Activated CD8-positive, alpha-beta memory T cell treated with anti-CD3 and anti-CD28 coated beads for 24 hours (primary cell): ENCODE measurements at regions not wholly inside any gene's neighbourhood (a gene's known extent, or its start where the extent isn't known, plus 50 kb on each side); places are given as distances from the start of the nearest gene placed in this dataset.

Experiments used
- DNase-seq: peaks from one replicate; pipeline ENCODE4 v3.0.0-alpha.2; 2020

GRCh38 chr1:53400761-53401674, 58.2 kb upstream of the DMRTB1 start:
- peak; percentile 38 for DNase-seq

GRCh38 chr1:53401813-53402745, 57.1 kb upstream of the DMRTB1 start:
- DNase-seq: peak; percentile 42

DNA sequence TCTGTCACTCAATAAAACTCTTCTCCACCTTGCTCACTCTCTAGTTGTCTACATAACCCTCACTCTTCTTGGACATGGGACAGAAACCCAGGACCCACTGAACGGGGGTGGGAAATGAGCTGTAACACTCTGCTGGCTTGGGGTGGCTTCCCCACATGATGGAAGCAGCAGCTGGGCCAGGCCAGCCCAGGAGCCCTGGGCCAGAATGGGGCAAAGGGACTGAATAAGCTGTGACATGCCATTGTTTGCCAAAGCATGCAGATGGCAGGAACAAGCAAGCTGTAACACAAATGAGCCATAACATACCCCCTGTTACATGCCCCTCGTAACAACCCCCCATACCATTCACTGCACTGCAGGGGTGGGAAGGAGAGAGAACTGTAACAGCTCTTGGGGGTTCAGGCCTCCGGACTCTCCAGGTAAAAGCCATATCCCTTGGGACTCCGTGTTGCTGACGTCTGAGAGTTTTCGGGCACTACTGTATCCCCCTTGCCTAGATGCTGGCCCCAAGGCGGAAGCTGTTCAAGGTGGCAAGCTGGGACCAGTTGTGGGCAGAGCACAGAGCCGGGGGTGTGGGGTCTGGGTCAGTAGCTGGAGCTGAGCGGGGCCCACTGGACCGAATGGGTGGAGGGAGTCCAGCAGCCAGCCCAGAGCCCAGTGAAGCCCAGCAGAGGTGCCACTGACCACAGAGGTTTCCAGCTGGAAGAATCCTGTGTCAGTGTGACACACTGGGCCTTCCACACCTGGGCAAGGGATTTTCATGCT, 56.1 kb upstream of the DMRTB1 start:
- DNase-seq: no peak

DNA sequence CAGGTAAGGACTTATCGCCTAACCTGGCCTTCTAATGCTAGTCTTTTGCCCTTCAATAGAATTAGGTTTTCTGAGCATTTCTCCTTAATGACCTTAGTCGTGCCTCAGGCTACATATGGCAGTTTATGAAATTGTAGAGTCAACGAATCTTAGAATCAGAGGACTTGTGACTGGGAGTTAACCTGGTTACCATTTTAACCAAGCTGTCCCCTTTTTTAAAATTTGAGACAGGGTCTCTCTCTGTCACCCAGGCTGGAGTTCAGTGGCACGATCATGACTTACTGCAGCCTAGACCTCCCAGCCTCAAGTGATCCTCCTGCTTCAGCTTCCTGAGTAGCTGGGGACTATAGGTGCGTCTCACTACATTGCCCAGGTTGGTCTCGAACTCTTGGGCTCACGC, 53.5 kb upstream of the DMRTB1 start:
- no peak for DNase-seq

DNA sequence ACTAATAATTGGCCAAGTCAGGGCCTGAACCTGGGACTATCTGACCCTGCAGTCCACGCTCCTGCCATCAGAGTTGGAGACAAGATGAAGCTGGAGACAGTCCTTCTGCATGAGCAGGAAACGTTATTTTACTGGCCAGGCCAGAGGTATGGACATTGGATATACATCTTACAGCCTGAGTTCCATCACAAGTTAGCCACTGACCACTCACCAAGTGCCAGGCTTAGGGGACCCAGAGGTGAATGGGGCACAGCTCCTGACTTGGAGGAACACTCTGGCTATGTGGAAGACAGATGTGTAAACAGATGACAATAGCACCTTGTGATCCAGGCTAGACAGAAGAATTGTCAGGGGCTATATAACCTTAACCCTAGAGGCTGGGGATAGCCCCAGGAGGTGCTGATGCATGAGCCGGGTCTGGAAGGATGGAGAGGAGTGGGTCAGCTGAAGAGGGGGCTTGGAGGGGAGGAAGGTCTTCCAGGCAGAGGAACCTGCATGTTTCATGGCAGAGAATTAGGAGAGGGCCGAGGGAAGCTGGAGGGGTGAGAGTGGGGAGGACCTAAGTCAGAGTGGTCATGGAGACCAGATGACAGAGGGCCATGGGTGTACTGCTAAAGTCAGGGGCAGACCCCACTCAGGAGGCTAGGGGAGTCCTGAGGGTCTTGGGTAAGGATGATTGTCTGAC, 52.5 kb upstream of the DMRTB1 start:
- no peak for DNase-seq

GRCh38 chr1:53408013-53408754, 51.0 kb upstream of the DMRTB1 start:
- no peak for DNase-seq

DNA sequence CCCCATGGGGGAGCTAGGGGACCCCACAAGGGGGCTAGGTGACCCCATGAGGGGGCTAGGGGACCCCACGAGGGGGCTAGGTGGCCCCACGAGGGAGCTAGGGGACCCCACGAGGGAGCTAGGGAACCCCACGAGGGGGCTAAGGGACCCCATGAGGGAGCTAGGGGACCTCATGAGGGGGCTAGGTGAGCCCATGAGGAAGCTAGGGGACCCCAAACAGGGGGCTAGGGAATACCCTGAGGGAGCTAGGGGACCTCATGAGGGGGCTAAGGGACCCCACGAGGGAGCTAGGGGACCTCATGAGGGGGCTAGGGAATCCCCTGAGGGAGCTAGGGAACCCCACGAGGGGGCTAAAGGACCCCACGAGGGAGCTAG, 50.5 kb upstream of the DMRTB1 start:
- DNase-seq: no peak

DNA sequence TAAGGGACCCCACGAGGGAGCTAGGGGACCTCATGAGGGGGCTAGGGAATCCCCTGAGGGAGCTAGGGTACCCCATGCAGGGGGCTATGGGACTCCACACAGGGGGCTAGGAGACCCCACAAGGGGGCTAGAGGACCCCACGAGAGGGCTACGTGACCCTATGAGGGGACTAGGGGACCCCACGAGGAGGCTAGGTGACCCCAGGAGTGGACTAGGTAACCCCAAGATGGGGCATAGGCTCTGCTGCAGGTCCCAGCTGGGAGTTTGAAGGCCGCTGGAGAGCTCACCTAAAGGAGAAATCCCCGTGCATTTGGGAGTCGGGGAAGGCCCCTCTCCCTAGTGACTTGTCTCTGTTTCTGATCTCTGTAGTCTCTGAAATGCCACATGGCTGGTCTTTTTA, 50.0 kb upstream of the DMRTB1 start:
- no peak for DNase-seq
